Stimulated activated CD4-positive, alpha-beta T cell treated with anti-CD3 and anti-CD28 coated beads, Interleukin-4, amount 100 ng/mL, for 1 hour (primary cell): ENCODE measurements at regions not wholly inside any gene's neighbourhood (a gene's known extent, or its start where the extent isn't known, plus 50 kb on each side); places are given as distances from the start of the nearest gene placed in this dataset.
"Not testable (repeated sequence)": the region's sequence is repeated elsewhere in the genome, so short reads cannot be mapped to it uniquely, and the experiment has no call there.

ENCODE experiments used
- DNase-seq: peaks from one replicate; pipeline ENCODE4 v3.0.0-alpha.2; 2020

DNA sequence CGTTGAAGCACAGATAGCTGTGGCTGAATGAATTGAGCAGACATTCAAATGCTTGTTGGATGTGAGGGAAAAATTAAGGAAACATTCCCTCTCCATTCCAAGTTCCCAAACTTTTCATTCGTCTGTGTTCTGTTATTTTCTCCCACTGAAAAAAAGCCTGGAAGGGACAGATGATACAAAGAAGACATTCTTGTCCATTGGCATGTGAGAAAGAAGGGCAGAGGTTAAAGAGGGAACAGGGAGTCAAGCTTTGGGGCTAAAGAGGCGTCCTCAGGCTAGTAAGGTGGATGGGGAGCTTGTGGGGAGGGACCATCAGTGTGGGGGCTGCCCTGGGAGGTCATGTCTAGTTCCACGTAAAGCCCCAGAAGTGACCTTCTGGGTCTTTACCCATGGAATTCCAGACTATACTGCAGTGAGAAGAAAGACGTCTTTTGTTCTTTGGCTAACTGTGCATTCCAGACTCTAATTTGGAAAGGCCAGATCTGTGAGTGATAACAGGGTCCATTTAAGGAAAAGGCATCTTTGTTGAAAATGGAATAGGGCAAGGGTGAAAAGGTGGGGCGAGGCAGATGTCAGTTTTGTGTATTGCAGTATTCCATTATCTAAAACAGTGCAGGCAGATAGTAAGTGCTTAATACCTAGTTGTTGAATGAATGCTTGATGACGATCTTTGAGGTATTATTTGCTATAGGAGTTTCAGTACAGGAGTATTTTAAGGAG, 117.5 kb downstream of the SOX4 start:
- DNase-seq, result no peak

DNA sequence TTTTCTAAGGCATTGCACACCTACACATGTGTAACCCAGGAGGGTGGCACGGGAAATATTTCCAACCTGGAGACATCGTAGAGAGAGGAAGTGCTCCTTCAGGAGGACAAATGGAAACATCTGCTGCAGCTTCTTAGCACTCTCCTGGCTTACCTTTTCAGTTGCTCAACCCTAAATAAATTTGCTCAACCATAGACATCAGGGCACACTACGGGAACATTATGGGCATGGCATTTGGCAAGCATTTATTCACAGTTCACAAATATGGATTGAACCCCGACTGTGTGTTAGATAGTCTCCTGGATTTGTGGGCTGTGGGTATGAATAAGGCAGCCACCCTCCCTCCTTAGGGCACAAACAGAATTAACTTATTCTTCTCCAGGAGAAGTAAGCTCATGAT, 118.7 kb downstream of the SOX4 start:
- no peak for DNase-seq

DNA sequence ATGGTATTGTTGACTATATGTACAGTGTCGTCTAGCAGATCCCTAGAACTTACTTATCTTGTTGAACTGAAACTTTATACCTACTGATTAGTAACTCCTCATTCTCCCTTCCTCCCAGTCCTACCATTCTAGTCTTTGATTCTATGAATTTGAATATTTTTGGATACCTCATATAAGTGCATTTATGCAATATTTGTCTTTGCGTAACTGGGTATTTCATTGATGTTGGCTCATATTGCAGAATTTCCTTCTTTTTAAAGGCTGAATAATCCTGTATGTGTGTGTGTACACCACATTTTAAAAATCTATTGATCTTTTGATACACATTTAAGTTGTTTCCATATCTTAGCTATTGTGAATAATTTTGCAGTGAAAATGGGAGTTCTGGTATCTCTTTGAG, 119.9 kb downstream of the SOX4 start:
- DNase-seq, result no peak

DNA sequence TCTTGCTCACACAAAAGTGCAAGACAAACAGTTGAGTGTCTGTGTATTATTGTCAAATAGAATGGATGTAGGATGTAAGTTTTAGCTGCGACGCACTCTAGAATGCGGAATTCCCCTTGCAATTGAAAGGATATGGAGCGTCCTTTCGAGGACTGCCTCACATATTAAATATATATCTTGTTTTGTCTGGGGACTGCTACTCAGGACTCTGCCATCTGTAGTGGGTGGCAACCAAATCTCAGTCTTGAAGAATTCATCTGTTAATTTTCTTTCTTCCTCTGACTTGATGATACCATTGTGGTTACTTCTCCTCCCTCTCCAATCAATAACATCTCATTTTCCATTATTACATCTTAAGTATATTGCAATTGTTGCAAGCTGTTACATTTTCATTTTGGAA, 121.6 kb downstream of the SOX4 start:
- no peak for DNase-seq

DNA sequence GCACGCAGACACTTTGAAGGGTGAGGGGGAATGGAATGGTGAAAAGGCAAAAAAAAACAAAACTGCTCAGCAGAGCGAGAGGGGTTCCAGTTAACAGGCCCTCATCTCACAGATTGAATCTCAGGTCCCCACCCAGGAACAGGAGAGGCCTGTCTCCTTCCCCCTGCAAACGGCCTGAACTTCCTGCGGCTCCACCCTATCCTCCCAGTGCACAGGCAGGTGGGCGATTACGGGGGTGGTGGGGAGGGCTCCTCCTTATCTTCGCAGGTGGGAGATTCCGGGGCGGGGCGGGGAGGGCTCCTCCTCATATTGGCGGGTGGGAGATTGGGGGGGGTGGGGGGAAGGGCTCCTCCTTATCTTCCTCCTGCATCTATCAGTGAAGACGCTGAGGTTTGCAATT, 129.0 kb downstream of the SOX4 start:
- no peak for DNase-seq

DNA sequence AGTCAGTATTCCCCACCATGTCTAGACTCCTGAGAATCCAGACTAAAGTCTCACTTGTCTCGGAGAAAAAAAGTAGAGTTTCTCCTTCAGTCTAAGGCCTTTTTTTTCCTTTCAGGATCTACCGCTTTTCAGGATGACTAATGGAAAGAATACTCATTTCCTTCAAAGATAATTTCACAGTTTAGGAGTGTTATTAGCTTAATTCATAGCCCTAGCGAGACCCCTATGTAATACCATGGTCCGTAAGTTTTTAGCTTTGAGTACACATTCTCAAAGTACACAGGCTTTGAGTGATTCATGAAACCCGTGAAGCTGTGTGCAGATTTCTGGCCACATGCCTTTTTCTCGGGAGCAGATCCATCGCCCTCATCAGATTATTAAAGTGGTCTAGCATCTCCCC, 133.1 kb downstream of the SOX4 start:
- no peak for DNase-seq

DNA sequence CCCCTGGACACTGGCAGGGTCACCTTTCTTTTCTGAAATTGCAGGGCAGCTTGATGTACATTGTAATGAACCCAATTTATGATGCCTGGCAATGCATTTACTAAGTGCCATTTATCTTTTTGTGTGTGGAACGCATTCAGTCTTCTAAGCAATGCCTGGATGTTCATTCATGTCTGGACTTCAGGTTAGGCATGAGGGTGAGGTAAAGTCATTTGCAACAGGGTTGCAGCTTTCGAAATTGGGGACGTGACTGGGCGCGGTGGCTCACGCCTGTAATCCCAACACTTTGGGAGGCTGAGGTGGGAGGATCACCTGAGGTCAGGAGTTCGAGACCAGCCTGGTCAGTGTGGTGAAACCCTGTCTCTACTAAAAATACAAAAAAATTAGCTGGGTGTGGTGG, 134.6 kb downstream of the SOX4 start:
- DNase-seq, result no peak

DNA sequence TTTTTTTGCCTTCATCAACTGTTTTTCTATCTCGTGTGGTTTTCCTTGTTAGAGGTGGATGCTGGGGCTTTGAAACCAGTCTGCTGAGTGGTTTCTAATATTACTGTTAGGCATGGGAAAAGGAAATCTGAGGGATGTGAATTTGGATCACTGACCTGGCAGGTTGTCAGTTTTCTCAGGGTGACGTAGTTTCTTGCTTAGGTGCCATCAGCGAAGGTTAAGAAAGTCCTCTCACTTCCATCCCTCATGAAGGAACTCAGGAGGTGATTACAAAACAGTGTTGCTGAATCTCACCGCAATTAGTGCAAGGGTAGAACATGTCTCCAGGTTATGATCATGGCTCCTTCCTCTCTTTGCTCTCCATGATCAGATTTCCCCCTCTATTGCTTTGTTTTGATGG, 135.9 kb downstream of the SOX4 start:
- no peak for DNase-seq

DNA sequence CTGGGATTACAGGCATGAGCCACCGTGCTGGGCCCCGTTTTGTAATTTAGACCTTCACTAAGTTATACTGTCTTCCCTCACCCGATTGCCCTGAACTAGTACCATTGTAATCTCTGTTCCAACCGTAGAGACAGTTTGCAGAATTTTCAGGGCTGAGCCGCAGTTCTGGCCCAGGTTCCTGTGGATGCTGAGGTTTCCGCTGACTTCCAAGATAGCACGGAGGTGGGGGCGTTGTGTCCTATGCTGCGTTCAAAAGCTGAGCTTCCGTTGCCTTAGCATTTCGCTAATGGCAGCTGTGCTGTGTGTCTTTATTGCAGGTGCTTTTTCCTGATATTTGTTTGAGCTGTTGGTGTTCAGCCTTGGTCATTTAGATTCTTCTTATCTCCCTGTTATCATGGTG, 137.0 kb downstream of the SOX4 start:
- DNase-seq, result no peak

DNA sequence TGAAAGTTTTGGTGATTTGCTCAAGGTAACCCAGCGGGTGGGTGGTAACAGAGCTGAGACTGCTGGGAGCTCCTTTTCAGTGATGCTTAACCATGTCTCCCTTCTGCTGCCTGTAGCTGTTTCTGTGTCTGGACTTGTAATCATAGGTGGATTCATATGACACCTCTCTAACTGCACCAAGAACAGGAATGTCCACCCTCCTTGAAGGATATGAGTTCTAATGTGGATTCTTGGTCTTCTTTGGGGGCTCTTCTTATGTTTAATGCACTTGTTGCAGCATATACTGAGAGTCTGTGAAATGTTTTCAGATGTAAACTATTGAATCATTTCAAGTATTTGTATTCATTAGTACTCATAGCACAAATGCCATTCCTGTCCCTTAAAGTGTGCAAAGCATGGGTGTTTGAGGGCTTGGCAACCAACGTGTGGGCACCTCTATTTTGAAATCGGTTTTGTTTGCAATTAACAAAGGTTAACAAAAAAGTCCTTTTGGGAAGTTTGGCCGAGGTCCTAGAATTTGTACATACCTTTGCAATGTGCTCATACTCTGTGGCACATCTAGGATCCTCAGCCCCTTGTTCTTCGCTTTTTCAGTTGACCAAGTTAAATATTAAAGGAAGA, 138.0 kb downstream of the SOX4 start:
- DNase-seq, result no peak

DNA sequence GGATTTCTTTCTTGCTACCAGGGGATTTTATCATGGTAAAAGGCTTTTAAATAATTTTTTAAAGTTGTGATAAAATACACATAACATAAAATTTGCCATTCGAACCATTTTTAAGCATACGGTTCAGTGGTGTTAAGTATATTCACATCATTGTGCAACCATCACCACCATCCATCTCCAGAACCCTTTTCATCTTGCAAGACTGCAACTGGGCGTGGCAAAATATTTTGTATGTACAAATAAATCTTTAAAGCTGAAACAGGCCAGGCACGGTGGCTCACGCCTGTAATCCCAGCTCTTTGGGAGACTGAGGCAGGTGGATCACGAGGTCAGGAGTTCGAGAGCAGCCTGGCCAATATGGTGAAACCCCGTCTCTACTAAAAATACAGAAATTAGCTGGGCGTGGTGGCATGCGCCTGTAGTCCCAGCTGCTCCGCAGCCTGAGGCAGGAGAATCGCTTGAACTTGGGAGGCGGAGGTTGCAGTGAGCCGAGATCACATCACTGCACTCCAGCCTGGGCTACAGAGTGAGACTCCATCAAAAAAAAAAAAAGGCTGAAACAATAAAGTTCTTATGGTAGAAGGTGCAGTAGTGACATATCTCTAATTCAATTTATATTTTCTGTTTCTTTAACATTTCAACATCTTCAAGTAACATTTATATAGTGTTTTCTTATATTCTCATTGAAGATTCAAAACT, 138.6 kb downstream of the SOX4 start:
- not testable (repeated sequence) for DNase-seq

DNA sequence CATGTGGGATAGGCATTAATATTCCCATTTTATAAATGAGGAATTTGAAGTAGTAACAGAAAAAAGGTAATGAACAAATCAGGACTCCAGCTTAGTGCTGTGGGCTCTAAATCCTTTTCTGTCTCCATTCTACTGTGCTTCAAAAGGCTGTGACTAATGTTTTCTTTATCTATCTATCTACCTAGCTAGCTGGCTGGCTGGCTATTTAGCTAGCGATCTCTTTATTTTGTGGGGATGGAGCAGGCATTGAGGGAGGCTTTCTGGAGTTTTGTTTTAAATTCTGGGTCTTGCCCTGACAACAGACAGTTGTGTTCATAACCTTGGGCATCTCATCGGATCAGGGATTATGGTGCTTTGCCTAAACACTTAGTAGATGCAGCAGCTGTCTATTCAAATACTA, 139.2 kb downstream of the SOX4 start:
- DNase-seq, result no peak

DNA sequence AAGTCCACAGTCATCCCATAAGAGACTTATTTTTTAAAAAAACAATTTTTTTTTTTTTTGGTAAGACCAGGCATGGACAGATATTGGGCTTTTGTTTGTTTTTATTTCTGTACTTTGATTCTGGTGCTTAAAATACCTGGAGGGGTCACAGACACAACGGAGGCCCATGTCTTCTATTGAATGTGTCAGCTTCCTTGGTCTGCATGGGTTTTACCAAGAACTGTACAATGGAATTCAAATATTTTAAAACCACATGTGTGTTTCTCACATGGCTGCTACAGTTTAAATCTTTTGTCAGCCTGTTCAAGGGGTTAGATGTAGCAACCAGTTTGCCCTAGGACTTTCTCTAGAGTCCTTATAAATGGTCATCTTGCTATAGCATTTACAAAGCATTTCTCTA, 139.8 kb downstream of the SOX4 start:
- DNase-seq, result no peak

DNA sequence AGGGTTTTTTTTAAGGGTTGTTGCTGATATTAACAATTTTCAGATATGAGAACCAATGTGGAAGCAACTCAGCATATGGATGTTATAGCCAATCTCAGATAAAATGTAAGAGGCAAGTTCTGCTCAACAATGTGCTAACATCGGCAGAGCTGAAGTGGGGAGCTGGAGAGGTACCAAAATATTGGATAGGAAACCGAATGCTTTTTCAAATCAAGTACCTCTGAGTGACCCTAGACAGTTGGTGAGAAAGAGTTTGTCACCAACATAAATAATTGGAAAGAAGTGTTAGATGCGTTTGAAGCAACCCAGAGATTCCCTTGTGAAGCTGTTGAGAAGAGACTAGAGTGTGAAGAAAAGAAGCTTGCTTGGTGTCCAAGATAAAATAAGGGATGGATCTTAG, 140.7 kb downstream of the SOX4 start:
- no peak for DNase-seq

DNA sequence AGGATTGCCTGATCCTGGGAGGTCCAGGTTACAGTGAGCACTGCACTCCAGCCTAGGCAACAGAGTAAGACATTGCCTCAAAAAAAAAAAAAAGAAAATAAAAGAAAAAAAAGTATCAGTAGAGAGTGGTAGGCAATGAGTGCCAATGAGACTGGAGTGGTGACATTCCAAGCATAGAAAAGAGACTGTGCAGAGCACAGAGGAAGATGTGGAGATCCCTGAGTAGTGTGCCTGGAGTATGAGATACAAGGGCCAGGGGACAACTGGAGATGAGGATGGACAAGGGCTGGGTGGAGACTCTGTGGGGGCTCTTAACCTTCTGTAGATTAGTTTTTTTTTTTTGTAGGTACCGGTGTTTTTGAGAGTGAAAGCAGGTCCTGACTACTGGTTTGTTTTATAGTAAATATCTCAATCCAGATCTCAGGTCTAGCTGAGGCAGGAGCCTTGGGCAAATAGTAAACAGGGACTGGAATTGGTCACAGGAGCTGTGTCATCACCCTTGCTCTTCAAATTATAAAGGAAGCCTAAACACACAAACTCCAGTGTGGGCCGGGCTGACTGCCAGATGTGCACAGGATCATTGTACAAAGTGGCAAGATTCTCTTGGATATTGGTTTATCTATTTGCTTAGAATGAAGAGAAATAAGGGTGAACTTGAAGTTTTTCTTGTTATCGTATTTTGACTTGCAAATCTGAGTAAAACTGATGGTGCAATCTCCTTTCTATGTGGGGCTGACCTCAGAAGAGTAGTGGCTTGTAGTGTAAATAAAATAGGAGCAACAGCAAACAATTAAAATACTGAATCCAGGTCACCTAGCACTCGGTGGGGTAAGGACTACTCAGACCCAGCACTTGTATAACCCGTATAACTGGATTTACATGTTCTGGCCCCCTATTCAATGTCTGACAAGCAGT, 144.9 kb downstream of the SOX4 start:
- no peak for DNase-seq

DNA sequence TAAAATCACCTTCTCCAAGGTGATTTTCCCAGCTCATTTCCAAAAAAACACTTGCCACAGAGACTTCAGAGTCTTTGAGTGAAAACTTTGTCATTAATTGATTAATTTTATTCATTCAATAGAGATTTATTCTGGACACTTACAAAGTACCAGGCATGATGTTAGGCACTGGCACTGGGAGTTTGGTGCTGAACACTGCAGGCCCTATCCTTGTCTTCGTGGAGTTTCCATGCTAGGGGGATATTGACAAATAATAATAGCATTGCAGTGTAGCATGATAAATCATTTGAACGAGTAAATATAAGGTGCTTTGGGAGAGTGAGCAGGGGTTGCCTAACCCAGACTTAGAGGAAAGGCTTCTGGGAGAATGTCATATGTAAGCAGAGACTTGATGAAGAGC, 145.7 kb downstream of the SOX4 start:
- no peak for DNase-seq

DNA sequence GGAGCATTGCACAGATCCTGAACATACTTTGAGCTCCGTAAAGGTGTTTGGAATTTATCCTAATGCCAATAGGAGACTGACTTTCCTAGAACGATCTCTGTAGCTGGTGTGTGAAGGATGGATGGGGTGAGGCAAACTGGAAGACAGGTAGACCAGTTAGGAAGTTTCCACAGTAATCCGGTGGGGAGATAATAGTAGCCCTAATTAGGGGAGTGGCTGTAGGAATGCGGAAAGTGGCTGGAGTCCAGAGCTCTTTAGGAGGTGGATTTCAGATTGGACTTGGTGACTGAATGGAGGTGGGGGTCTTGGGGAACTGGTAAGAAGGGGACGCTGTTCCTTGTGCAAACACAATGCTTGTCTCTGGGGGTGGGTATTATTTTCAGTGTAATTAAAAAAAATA, 146.3 kb downstream of the SOX4 start:
- no peak for DNase-seq

DNA sequence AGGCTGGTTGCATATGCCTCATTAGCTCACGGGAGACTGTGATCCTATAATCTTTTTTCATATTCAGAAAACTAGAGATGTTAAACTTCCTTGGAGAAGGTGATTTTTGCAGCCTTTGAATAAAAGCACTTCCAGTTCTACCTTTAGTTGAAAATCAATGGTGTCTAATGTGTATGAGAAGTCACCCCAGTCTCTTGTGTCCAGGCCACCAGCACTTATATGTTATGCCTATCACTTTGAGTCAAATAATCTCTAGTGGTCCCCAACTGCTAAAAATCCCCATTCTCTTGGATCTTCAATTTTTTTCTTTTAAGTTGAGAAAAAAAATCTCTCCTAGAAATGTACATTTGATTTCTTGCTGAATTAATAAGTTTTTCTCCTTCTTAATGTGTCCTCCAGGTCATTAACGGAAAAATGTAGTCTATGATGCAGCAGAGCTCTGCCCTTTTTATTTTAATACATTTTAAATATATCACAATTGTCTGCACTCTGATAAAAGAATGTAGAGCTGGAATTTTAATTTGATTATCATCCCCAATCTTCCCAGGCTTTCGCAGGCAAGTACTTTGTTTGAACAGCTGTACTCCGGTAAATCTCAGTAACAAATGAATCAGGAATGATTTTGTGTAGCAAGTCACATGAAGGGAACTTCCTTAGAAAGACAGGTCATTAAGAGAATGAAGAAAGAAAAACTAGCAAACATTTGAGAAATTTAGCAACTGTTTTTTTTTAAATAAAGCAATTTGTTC, 147.0 kb downstream of the SOX4 start:
- no peak for DNase-seq

DNA sequence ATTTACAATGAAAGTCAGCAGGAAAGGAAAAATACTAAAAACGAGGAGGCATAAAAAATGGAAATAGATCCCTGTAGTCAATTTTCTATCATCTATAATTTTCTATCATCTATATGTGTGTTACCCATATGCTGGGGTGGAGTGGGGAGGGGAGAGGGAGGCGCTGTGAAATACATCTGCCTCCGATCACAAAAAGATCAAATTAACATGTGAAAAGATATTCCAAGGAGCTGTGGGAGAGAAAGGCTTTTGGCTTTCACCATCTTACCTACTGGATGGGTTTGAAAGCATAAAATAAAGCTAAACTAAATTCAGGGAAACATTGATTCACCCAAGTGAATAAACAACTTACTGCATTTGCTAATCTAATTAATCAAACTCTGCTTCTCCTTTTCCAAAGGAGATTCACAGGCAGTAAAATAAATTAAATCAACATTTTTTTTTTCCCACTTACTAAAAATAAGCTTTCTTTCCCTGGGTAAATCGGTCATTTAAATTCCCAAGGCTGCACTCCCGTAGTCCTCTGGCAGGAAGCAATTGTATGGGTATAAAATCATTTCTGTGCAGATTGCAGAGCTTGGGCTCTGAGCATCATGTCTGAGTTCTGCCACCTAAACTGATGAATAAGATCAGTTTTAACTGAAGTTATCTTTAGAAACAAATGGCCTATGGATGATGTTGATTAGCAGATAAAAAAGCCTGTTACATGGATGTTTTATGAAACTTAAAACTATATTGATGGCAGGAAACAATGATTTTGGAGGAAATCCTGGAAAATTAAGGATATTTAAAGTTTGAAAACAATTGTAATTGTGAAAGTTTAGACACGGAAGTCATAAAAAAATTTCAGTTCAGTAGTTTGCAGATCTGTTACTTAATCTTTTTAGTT, 147.9 kb downstream of the SOX4 start:
- DNase-seq, result no peak

DNA sequence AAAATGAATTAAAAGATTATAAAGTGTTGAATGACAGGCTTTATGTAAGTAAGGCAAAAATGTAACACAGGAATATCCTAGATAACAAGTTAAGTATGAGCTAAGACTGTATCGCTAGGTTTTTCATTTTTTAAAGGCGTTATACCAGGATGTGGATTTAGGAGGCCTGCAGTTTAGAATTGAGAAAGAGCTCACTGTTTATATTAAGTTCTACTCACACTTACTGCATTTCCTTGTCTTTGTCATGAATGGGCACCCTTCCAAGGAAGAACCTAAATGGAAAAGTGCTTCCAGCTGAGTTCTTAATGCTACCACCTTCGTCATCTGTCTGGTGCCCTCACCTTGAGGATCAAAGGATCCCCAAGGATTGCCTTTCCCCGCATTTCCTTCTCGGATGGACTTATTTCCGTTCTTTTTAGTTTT, 148.7 kb downstream of the SOX4 start:
- DNase-seq, result no peak

DNA sequence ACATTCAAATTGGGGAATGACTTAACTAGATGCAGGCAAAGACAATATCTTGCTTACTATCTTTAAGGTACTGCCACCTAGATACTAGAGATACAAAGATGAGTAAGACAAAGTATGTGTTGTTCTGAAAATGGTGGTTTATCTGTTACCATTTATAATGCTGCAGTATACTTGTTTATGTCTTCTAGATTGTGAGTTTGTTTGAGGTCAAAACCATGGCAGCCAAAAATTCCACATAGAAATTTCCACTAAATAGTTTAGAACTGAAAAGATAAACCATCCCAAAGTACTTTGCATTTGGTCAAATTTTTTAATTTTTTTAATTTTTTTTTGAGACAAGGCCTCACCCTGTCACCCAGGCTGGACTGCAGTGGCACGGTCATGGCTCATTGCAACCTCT, 150.8 kb downstream of the SOX4 start:
- DNase-seq, result no peak
